Inferior parietal cortex (tissue), 1 donor: ENCODE measurements at regions not wholly inside any gene's neighbourhood (a gene's known extent, or its start where the extent isn't known, plus 50 kb on each side); places are given as distances from the start of the nearest gene placed in this dataset.
"Not testable (repeated sequence)": the region's sequence is repeated elsewhere in the genome, so short reads cannot be mapped to it uniquely, and the experiment has no call there.

Experiments
- DNase-seq: peaks from one replicate; pipeline ENCODE4 v3.0.0-alpha.2; 2016; ENCODE audit errors: extremely low spot score

GRCh38 chr9:115799734-115800133 is 353.9 kb upstream of the PAPPA start:
- DNase-seq = no peak

- no peak for DNase-seq
These were observed 349.4 kb upstream of the PAPPA start for GRCh38 chr9:115804206-115804605.

GRCh38 chr9:115808108-115808507 is 345.5 kb upstream of the PAPPA start:
- no peak for DNase-seq

- DNase-seq = no peak
These were observed 344.9 kb upstream of the PAPPA start for GRCh38 chr9:115808695-115809094.

- no peak for DNase-seq
These were observed 343.4 kb upstream of the PAPPA start for GRCh38 chr9:115810166-115810565.

GRCh38 chr9:115814081-115814480 is 339.5 kb upstream of the PAPPA start:
- DNase-seq = no peak

GRCh38 chr9:115815786-115816185 is 337.8 kb upstream of the PAPPA start:
- DNase-seq = no peak

- DNase-seq = not testable (repeated sequence)
These were observed 334.9 kb upstream of the PAPPA start for GRCh38 chr9:115818651-115819050.

- no peak for DNase-seq
These were observed 321.6 kb upstream of the PAPPA start for GRCh38 chr9:115832031-115832430.

GRCh38 chr9:115837618-115838017 is 316.0 kb upstream of the PAPPA start:
- no peak for DNase-seq

- DNase-seq = no peak
These were observed 315.2 kb upstream of the PAPPA start for GRCh38 chr9:115838417-115838816.

- DNase-seq = not testable (repeated sequence)
These were observed 309.2 kb upstream of the PAPPA start for GRCh38 chr9:115844433-115844832.

GRCh38 chr9:115845648-115846312 is 307.8 kb upstream of the PAPPA start:
- DNase-seq = no peak

- DNase-seq = no peak
These were observed 306.4 kb upstream of the PAPPA start for GRCh38 chr9:115847216-115847615.

- DNase-seq = no peak
These were observed 303.7 kb upstream of the PAPPA start for GRCh38 chr9:115849679-115850412.

GRCh38 chr9:115850548-115851304 is 302.9 kb upstream of the PAPPA start:
- no peak for DNase-seq

- DNase-seq = no peak
These were observed 298.0 kb upstream of the PAPPA start for GRCh38 chr9:115855458-115856133.

- DNase-seq = not testable (repeated sequence)
These were observed 295.2 kb upstream of the PAPPA start for GRCh38 chr9:115858421-115858820.

GRCh38 chr9:115862021-115862420 is 291.6 kb upstream of the PAPPA start:
- no peak for DNase-seq

- no peak for DNase-seq
These were observed 289.0 kb upstream of the PAPPA start for GRCh38 chr9:115864581-115864980.

GRCh38 chr9:115867326-115867725 is 286.3 kb upstream of the PAPPA start:
- no peak for DNase-seq

GRCh38 chr9:115877852-115878438 is 275.6 kb upstream of the PAPPA start:
- DNase-seq = no peak
